T47D (cell line): ENCODE measurements at regions not wholly inside any gene's neighbourhood (a gene's known extent, or its start where the extent isn't known, plus 50 kb on each side); places are given as distances from the start of the nearest gene placed in this dataset.
"Not testable (repeated sequence)": the region's sequence is repeated elsewhere in the genome, so short reads cannot be mapped to it uniquely, and the experiment has no call there.

Experiments used
- DNase-seq, 2 experiments: peaks; one replicate each; pipeline versions ENCODE4 v3.0.0 to v3.0.0-alpha.2; 2011 to 2012; ENCODE audit warnings: low read depth in 1 of 2, low spot score in 1 of 2
- JUND ChIP-seq: IDR thresholded peaks from 2 replicates; pipeline ENCODE4 v1.6.1; 2012; ENCODE audit warnings: low read depth
- in situ Hi-C: cut with HindIII; loops from 2 replicates; pipeline ENCODE4 v1.10.0; 2016; ENCODE audit warnings: low sequenced_read_pairs, low pct_unique_long_range_greater_than_20kb

DNA sequence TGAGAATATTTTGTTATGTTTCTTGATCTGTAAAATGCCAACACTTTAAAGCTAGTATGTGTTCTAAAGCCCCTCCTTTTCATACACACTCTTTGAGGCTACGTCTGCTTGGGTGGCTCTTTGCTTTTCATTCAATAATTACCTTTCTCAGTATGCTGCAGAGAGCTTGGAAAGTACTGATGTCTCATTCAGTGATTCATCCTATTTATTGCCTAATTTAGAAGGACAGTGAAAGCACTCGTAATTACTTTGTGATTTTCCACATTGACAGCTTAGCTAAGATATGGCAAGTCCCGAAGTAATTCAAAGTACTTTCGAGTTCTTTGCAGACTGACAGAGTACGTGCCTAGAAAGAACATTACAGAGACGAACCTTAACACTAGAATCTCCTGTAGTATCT, 57.2 kb downstream of the BMP15 start:
- DNase-seq, result no peak
- TF ChIP-seq JUND, result no peak
- in situ Hi-C loops, result no loop called here

GRCh38 chrX:50968871-50969635, 58.5 kb downstream of the BMP15 start:
- DNase-seq, in situ Hi-C loops: not testable (repeated sequence)

DNA sequence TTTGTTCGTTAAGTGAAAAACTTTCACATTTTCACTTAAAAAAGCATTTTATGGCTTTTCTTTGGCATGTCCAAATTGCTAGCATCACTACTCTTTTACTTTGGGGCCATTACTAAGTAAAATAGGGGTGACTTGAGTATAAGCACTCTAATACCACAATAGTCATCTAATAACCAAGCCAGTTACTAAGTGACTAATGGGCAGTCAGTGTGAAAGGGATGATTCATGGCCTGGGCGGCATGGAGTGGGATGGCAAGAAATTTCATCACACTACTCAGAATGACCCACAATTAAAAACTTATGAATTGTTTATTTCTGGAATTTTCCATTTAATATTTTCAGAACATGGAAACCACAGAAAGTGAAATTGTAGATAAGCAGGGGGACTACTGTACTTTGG, 60.9 kb downstream of the BMP15 start:
- no peak for TF ChIP-seq JUND
- in situ Hi-C loops, result no loop called here

DNA sequence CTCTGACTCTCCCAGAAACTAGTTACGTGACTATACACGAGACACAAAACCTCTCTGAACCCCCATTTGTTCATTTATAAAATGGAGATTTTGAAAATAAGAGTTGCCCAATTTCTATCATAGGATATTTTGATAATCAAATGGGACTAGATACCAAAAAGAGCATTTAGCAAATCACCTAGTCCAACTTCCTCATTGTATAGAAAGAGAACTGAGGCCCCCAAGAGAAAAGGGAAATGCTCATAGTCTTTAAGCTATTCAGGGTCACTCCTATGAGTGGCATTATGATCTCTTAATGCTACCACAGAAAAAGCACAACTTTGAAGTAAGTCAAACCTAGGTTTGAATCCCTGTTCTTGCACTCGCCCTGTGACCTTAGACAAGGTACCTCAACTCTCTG, 62.7 kb downstream of the BMP15 start:
- DNase-seq, result no peak
- in situ Hi-C loops, result no loop called here

More for the DNA sequence above, 60.9 kb downstream of the BMP15 start:
- no peak for DNase-seq

DNA sequence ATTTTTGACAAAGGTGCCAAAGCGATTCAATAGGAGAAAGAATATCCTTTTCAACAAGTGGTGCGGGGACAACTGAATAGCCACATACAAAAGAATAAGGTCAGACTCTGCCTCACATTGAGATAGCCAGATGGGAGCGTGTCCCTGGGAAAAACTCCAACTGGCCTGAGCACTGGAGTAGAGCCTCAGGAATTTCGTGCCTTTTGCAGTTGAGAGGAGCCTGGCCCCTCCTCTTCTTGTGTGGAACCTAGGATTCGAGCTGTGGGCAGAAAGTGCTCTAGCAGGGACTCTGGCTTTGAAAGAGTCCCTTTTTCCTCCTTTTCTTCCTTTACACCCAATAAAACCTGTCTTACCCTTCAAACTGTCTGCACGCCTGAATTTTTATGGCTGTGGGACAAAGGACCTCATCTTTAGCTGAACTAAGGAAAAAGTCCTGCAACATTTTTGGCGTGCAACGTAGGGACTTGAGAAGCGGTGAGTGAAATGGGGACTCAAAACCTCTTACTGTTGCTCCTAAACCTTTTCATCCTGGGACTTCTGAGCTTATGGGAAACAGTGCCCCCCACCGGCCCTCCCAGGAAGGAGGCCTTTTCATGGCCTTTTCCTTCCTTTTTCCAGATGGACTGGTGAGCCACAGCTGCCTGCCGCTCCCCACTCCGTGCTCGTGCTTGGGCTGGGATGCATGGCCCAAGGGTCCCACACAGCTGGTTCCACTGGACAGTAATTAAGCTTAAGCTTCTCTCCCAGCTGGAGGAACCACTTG, 68.6 kb downstream of the BMP15 start:
- no peak for DNase-seq
- in situ Hi-C loops, result no loop called here
- no peak for TF ChIP-seq JUND

More for the DNA sequence above, 62.7 kb downstream of the BMP15 start:
- no peak for TF ChIP-seq JUND

GRCh38 chrX:50980251-50980650, 69.7 kb downstream of the BMP15 start:
- TF ChIP-seq JUND, result no peak
- no peak for DNase-seq

GRCh38 chrX:50988649-50989048, 78.1 kb downstream of the BMP15 start:
- no peak for TF ChIP-seq JUND
- in situ Hi-C loops, result no loop called here
- DNase-seq, result peak; percentile 5 to 54

More at GRCh38 chrX:50980251-50980650, 69.7 kb downstream of the BMP15 start:
- in situ Hi-C loops, result no loop called here

- peak in 1 of 2 experiments; percentile 1 for DNase-seq
- in situ Hi-C loops, result no loop called here
- no peak for TF ChIP-seq JUND
Observed at GRCh38 chrX:50996930-50997329, 86.4 kb downstream of the BMP15 start.

- DNase-seq, in situ Hi-C loops: not testable (repeated sequence)
Observed at GRCh38 chrX:51000384-51000783, 89.8 kb downstream of the BMP15 start.

GRCh38 chrX:51001733-51002632, 91.4 kb downstream of the BMP15 start:
- DNase-seq, in situ Hi-C loops: not testable (repeated sequence)

- in situ Hi-C loops, result no loop called here
- no peak for TF ChIP-seq JUND
- DNase-seq, result no peak
Observed at GRCh38 chrX:51006064-51006463, 95.5 kb downstream of the BMP15 start.

DNA sequence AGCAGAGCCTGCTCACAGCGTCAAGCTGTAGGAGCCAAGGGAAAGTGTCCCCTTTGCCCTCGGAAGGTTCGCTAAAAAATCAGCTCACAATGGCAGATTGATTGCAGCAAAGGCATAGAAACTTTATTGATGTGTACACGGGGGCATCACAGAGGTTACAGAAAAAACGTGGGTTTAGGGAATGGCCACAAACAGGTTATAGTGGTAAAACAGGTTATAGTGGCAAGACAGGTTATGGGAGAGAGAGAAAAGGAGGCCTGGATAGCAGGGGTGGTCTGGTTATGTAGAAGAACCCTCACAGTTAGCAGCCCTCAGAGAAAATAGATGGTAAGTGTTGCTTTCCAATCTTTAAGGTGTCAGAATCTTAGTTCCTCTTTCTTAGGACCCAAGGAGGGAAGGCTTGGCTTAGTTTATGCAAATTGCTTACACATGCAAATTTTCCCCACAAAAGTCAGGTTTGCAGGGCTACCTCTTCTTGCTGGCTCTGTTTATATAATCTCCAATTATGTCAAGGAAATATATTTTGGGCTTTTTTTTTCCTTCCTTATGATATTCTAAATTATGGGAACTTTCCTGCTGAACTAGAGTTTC, 113.7 kb downstream of the BMP15 start:
- TF ChIP-seq JUND, result no peak
- DNase-seq, result peak in 1 of 2 experiments; percentile 24
- in situ Hi-C loops, result no loop called here
